ENCODE measurements at regions not wholly inside any gene's neighbourhood (a gene's known extent, or its start where the extent isn't known, plus 50 kb on each side); places are given as distances from the start of the nearest gene placed in this dataset.
"Not testable (repeated sequence)": the region's sequence is repeated elsewhere in the genome, so short reads cannot be mapped to it uniquely, and the experiment has no call there.

DNA sequence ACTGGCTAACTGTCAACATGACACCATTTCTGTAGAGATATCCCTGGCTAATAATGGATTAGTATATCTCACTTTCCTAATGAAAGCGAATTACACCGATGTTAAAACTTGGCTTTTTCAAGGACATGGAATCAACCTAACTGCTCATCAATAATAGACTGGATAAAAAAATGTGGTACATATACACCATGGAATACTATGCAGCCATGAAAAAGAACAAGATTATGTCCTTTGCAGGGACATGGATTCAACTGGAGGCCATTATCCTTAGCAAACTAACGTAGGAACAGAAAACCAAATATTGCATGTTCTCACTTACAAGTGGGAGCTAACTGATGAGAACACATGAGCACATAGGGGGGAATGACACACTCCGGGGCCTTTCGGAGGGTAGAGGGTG lies 62.6 kb downstream of the ZIC1 start:
- intact Hi-C loops (cut with micrococcal nuclease), result no loop called here
- DNase-seq (no peak), ATAC-seq (no peak)

DNA sequence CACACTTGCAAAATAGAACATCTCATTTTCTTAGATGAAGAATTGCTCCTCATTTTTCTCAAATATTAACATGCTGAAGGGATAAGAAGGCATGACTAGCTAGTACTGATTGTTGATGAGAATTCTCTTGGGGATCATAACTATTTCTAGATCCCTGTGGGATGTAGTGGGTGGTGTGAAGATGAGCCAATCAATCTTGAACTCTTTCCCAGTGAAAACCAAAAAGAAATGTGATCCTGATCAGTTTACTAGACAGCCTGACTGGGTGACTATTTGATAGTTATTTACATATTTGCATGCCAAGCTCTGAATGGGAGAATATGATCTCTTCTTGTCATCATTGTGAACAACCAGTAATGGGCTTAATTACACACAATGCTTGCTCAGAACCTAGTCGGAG lies 63.7 kb downstream of the ZIC1 start:
- ATAC-seq, result no peak
- intact Hi-C loops (cut with micrococcal nuclease), result no loop called here
- DNase-seq, result no peak

- ATAC-seq, result no peak
- intact Hi-C loops (cut with micrococcal nuclease), result no loop called here
- DNase-seq, result no peak
Observed at GRCh38 chr3:147483145-147483544, 74.0 kb downstream of the ZIC1 start.

DNA sequence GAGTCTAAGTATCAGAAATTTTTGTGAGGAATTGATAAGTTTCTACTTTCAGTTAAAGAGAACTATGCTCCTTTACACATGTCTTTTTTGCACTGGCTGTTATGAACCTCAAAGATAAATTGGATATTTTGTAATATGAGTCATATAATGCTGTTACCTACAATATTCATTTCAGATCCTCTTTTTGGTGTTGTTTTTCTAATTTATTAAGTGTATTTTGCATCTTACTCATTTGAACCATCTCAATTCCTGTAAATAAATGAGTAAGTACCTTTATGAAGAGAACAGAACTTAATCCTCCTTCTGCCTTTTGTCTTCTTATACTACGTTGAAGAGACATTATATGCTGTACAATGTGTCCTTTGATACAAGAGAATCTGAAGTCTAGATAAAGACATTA lies 74.4 kb downstream of the ZIC1 start:
- no peak for ATAC-seq
- intact Hi-C loops (cut with micrococcal nuclease), result no loop called here

GRCh38 chr3:147493065-147493464 lies 83.9 kb downstream of the ZIC1 start:
- intact Hi-C loops (cut with micrococcal nuclease), result no loop called here
- DNase-seq, result no peak
- no peak for ATAC-seq

More for the DNA sequence above, 74.4 kb downstream of the ZIC1 start:
- no peak for DNase-seq

DNA sequence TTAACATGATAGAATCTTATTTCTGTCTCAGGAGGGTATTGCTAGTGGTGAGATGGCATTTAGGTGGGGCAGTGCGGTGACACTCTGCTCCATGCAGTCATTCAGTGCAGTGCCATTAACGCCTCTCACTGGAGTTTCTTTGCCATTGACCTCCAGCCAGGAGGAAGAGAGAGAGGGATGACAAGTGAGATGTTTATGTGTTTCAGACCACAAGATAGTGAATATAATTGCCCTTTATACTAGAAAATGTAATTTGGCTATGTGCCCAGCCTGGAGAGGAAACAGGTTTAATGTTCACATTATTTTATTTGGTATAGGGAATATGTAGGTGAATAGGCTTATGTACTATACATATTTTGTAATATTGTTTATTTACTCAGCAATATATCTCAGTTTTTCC lies 84.5 kb downstream of the ZIC1 start:
- intact Hi-C loops (cut with micrococcal nuclease), result no loop called here
- no peak for ATAC-seq
- DNase-seq, result no peak

GRCh38 chr3:147497286-147497685 lies 88.1 kb downstream of the ZIC1 start:
- ATAC-seq, result no peak
- intact Hi-C loops (cut with micrococcal nuclease), result no loop called here
- DNase-seq, result no peak

DNA sequence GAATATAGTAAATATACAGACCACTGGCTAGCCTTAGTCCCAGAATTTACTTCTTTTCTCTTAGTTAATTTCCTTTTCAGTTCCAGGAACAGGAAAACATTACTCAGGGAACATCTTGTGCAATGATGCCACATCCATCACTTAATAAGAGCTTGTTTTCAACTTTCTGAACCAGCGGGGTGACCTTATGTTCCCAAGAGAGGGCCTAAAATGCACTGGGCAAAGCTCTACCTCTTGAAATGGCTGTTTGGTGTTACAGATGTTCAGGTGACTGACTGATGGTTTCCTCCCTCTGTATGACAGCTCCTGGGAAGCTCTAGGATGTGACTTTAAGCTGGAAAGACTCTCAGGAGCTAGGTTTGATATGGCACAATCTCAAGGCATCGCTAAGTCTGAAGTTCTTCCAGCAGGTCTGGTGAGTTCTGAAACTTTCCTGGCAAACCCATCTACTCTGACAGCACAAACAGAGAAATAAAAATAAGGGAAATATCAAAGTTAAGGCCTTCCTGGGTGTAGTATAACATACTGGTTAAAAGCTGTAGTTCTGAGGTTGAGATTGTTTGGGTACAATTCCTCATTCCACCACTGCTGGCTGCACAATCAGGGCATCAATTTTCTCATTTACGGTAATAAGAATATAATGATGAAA lies 98.6 kb downstream of the ZIC1 start:
- DNase-seq (no peak), ATAC-seq (peak; percentile 87)
- intact Hi-C loops (cut with micrococcal nuclease), result no loop called here

- peak; percentile 87 for ATAC-seq
- intact Hi-C loops (cut with micrococcal nuclease), result no loop called here
Observed at GRCh38 chr3:147509448-147509847, 100.3 kb downstream of the ZIC1 start.

DNA sequence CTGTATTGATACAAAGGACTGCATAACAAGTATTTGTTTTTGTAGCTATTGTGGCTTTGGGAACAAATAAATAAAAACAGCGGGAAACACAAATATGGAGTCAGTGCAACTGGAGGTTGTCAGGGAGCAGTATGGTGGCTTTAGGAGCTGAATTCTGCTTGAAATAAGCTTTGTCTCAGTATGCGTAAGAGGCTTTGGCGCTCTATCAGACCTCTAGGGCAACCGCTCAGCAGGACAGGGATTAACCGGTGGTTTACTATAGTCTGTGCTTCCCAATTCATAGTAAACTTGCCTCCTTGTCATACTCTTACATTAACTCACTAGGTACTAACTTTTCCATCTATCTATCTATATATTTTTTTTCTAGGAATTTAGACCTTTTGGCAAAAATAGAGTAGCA lies 104.6 kb downstream of the ZIC1 start:
- intact Hi-C loops (cut with micrococcal nuclease), result no loop called here
- DNase-seq (no peak), ATAC-seq (no peak)

More at GRCh38 chr3:147509448-147509847, 100.3 kb downstream of the ZIC1 start:
- DNase-seq, result no peak

DNA sequence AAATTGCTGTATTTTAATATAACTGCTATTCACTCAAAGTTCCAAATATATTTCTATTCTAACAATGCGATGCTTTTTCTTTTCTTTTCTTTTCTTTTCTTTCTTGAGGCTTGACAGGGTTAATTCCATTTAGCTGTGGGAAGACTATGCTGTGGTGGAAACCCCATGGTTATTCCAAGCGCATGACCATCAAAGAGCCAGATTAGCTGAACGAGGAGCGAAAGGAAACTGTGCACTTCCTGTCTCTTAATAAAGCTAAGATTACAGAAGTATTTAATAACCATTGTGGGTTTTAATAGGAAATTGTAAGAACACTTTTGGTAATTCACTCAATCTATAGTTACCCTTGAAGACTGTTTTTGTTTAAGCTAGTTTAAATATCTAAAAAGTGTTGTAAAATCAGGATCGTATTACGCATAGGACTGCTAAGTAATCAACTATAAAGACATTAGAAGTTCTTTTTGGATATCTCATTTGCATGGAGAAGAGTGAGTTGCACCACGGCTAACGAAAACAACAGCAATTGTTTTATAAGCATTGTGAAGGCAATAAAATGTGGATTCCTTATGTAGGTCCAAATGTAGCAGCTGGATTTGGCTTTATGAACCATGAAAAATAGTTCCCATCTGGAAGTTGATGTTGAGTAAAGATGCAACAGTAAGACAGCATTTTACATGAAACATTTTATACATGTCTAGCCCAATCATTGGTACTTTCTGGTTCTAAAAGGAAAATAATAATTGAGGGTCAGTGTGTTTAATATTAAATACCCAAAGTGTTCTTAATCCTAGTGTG lies 105.4 kb downstream of the ZIC1 start:
- no peak for ATAC-seq

DNA sequence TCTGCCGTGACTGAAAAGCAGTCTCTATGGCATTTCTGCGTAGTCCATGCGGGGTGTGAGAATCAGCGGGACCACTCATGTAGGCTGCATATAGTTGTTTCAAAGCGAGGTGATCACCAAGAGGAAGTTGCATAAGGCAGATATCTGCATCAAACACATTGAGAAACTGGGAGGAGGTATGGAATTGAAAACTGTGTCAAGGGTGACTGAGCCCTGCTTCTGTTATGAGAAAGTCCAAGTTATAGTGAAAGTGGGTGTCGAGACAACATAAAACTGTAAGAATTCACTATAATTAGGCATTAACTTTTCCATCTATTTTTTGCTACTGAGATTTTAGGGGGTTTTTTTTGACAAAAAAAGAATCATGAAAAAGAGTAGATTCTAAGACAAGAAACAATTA lies 109.3 kb downstream of the ZIC1 start:
- no peak for ATAC-seq
- intact Hi-C loops (cut with micrococcal nuclease), result no loop called here
- no peak for DNase-seq

More for the DNA sequence above, 105.4 kb downstream of the ZIC1 start:
- intact Hi-C loops (cut with micrococcal nuclease), result no loop called here
- no peak for DNase-seq

- ATAC-seq (no peak), DNase-seq (no peak)
- intact Hi-C loops (cut with micrococcal nuclease), result no loop called here
Observed at GRCh38 chr3:147521646-147522045, 112.5 kb downstream of the ZIC1 start.

- DNase-seq; ATAC-seq; intact Hi-C loops (cut with micrococcal nuclease): not testable (repeated sequence)
Observed at GRCh38 chr3:147522780-147523179, 113.6 kb downstream of the ZIC1 start.

- DNase-seq (no peak), ATAC-seq (no peak)
- intact Hi-C loops (cut with micrococcal nuclease), result no loop called here
Observed at GRCh38 chr3:147529551-147529950, 120.4 kb downstream of the ZIC1 start.

GRCh38 chr3:147538034-147538433 lies 128.9 kb downstream of the ZIC1 start:
- no peak for DNase-seq
- ATAC-seq, result no peak
- intact Hi-C loops (cut with micrococcal nuclease), result no loop called here

DNA sequence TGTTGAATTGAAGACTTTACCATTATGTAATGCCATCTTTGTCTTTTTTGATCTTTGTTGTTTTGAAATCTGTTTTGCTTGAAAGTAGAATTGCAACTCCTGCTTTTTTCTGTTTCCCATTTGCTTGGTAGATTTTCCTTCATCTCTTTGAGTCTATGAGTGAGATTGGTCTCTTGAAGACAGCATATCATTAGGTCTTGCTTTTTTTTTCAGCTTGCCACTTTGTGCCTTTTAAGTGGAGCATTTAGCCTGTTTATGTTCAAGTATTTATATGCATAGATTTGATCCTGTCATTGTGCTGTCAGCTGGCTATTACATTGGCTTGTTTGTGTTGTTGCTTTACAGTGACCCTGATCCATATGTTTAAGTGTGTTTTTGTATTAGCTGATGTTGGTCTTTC lies 131.8 kb downstream of the ZIC1 start:
- no peak for ATAC-seq
- intact Hi-C loops (cut with micrococcal nuclease), result no loop called here
- DNase-seq, result no peak

DNA sequence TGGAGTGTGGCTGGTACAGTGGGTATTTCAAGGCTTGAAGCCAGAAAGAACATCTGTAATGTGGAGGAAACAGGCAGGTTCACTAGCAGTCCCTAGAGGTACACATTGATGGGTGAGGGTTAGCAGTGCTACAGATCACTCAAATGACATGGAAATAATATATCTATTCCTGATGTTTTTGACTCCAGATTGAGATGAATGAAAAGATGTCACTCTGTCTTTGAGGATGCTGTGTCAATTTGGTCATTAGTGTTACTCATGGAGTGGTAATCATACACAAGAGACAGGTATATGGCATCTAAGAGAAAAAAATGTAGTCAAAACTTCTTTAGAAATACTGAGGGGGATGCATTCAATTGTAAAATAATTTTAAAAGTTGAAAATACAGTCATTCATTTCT lies 135.1 kb downstream of the ZIC1 start:
- intact Hi-C loops (cut with micrococcal nuclease), result no loop called here
- no peak for ATAC-seq
- DNase-seq, result no peak

DNA sequence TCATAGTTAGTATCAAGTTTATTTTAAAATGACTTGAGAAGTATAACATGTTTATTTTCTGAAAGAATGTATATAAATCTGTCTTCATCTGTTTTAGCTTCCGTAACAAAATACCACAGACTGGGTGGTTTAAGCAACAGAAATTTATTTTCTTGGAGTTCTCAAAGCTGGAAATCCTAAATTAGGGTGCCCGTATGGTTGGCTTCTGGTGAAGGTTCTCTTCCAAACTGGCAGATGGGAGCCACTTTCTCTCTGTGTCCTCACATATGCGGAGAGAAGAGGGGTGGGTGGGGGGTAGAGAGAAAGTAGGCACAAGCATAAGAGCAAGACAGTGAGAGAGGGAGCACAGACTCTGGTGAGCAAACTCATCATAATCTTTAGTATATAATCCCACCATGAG lies 142.3 kb downstream of the ZIC1 start:
- ATAC-seq, result no peak
- DNase-seq, result no peak
- intact Hi-C loops (cut with micrococcal nuclease), result no loop called here

GRCh38 chr3:147554332-147554731 lies 145.2 kb downstream of the ZIC1 start:
- DNase-seq, result no peak
- ATAC-seq, result no peak
- intact Hi-C loops (cut with micrococcal nuclease), result no loop called here

GRCh38 chr3:147572970-147573340 lies 163.8 kb downstream of the ZIC1 start:
- intact Hi-C loops (cut with micrococcal nuclease), result no loop called here
- ATAC-seq (no peak), DNase-seq (no peak)
